Activated CD8-positive, alpha-beta T cell treated with anti-CD3 and anti-CD28 coated beads for 36 hours (primary cell): ENCODE measurements at regions not wholly inside any gene's neighbourhood (a gene's known extent, or its start where the extent isn't known, plus 50 kb on each side); places are given as distances from the start of the nearest gene placed in this dataset.

Source experiments
- ATAC-seq: fragments of 200-7000 bp; cut with Tn5 transposase; one replicate; pipeline ENCODE4 v1.10.0; 2021; ENCODE audit warnings: mild to moderate bottlenecking, moderate library complexity
- CTCF ChIA-PET: fragments of 350-600 bp; sonication (Branson Sonifier 250); formaldehyde crosslinking; loops from one replicate; lab custom pipeline; 2021; ENCODE audit warnings: antibody characterized with exemption; lab: Charles Lee
- POLR2A ChIA-PET: fragments of 350-600 bp; sonication (Branson Sonifier 250); formaldehyde crosslinking; loops from one replicate; lab custom pipeline; 2021; ENCODE audit warnings: antibody characterized with exemption; lab: Charles Lee
- DNase-seq: peaks from one replicate; pipeline ENCODE4 v3.0.0-alpha.2; 2020
- H3K27ac Mint-ChIP-seq: one replicate; pipeline ENCODE4 v1.8.0; 2021; ENCODE audit warnings: mild to moderate bottlenecking, mixed read lengths
- H3K27me3 Mint-ChIP-seq: one replicate; pipeline ENCODE4 v1.8.0; 2021; ENCODE audit warnings: mixed read lengths
- H3K36me3 Mint-ChIP-seq: one replicate; pipeline ENCODE4 v1.8.0; 2021; ENCODE audit warnings: low read depth, mixed read lengths
- H3K4me1 Mint-ChIP-seq: one replicate; pipeline ENCODE4 v1.8.0; 2021; ENCODE audit warnings: low read depth, mixed read lengths
- H3K4me3 Mint-ChIP-seq: one replicate; pipeline ENCODE4 v1.8.0; 2021; ENCODE audit warnings: mild to moderate bottlenecking, moderate library complexity, mixed read lengths
- H3K9me3 Mint-ChIP-seq: one replicate; pipeline ENCODE4 v1.8.0; 2021; ENCODE audit warnings: mixed read lengths
- intact Hi-C: fragments of 100-400 bp; cut with micrococcal nuclease; formaldehyde crosslinking; loops from one replicate; pipeline ENCODE4 v1.10.0; 2022
- TF ChIP-seq, protein P1 (sequence below): fragments of 200-600 bp; IDR thresholded peaks from one replicate; pipeline ENCODE4 v1.8.0; 2022; ENCODE audit warnings: antibody characterized with exemption, mild to moderate bottlenecking

- POLR2A ChIA-PET: no interaction called here
- TF ChIP-seq, protein P1, sequence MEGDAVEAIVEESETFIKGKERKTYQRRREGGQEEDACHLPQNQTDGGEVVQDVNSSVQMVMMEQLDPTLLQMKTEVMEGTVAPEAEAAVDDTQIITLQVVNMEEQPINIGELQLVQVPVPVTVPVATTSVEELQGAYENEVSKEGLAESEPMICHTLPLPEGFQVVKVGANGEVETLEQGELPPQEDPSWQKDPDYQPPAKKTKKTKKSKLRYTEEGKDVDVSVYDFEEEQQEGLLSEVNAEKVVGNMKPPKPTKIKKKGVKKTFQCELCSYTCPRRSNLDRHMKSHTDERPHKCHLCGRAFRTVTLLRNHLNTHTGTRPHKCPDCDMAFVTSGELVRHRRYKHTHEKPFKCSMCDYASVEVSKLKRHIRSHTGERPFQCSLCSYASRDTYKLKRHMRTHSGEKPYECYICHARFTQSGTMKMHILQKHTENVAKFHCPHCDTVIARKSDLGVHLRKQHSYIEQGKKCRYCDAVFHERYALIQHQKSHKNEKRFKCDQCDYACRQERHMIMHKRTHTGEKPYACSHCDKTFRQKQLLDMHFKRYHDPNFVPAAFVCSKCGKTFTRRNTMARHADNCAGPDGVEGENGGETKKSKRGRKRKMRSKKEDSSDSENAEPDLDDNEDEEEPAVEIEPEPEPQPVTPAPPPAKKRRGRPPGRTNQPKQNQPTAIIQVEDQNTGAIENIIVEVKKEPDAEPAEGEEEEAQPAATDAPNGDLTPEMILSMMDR: no peak
- CTCF ChIA-PET: no interaction called here
- intact Hi-C loops: no loop called here
- no peak overlapping the region for H3K4me3 Mint-ChIP-seq
- DNase-seq: no peak
- no peaks in the 10 kb centered on the region for H3K9me3 Mint-ChIP-seq
- H3K27me3 Mint-ChIP-seq: no peaks in the 10 kb centered on the region
- no peaks in the 10 kb centered on the region for H3K36me3 Mint-ChIP-seq
- H3K4me1 Mint-ChIP-seq: no peaks in the 10 kb centered on the region
- no peak for ATAC-seq
- no peak overlapping the region for H3K27ac Mint-ChIP-seq
These were observed 123.4 kb upstream of the TFAP2D start for GRCh38 chr6:50589751-50590470.

- TF ChIP-seq, protein P1: no peak
- intact Hi-C loops: no loop called here
These were observed 122.2 kb upstream of the TFAP2D start for GRCh38 chr6:50591135-50591534.

DNA sequence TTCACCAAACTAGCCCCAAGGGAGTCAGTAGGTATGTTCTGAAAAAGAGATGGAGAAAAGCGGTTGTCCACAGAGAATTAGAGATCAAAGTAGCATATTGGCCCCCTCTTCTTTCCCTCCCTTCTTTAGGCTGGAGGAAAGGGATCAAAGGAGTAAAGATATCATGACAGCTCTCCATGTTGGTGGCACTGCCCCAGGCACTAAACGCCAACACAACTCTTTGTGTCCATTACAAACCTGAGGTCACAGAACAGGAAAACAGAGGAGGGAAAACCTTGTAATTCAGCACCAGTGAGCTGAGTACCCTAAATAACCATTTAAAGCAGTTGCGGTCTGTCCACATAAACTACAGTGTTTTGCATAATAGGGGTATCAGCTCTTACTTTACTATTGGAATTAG, 113.0 kb upstream of the TFAP2D start:
- H3K27ac Mint-ChIP-seq: no peak overlapping the region
- intact Hi-C loops: loop anchor here (5.0 kb wide), 1 partner anchor 473 kb away; no protein-coding TSS in a partner anchor
- DNase-seq (no peak), ATAC-seq (no peak)
- no peaks in the 10 kb centered on the region for H3K4me1 Mint-ChIP-seq
- ChIA-PET POLR2A (no interaction called here), CTCF (no interaction called here)
- no peak overlapping the region for H3K4me3 Mint-ChIP-seq
- H3K9me3 Mint-ChIP-seq: no peaks in the 10 kb centered on the region
- H3K27me3 Mint-ChIP-seq: no peaks in the 10 kb centered on the region
- TF ChIP-seq, protein P1: no peak
- H3K36me3 Mint-ChIP-seq: no peaks in the 10 kb centered on the region

More at GRCh38 chr6:50591135-50591534, 122.2 kb upstream of the TFAP2D start:
- POLR2A ChIA-PET: no interaction called here
- no peak for ATAC-seq
- H3K4me1 Mint-ChIP-seq: no peaks in the 10 kb centered on the region
- no peak overlapping the region for H3K4me3 Mint-ChIP-seq
- no peaks in the 10 kb centered on the region for H3K9me3 Mint-ChIP-seq
- H3K27ac Mint-ChIP-seq: no peak overlapping the region
- CTCF ChIA-PET: no interaction called here
- DNase-seq: no peak
- no peaks in the 10 kb centered on the region for H3K36me3 Mint-ChIP-seq
- no peaks in the 10 kb centered on the region for H3K27me3 Mint-ChIP-seq

- Mint-ChIP-seq H3K27ac (no peak overlapping the region), H3K4me1 (no peaks in the 10 kb centered on the region), H3K9me3 (no peaks in the 10 kb centered on the region), H3K4me3 (no peak overlapping the region), H3K36me3 (no peaks in the 10 kb centered on the region), H3K27me3 (no peaks in the 10 kb centered on the region)
- intact Hi-C loops: loop anchor here (5.0 kb wide), 1 partner anchor 475 kb away; no protein-coding TSS in a partner anchor
- TF ChIP-seq, protein P1: peak; percentile 79
- ChIA-PET CTCF (no interaction called here), POLR2A (no interaction called here)
- DNase-seq (no peak), ATAC-seq (no peak)
These were observed 111.0 kb upstream of the TFAP2D start for GRCh38 chr6:50602292-50602691.

DNA sequence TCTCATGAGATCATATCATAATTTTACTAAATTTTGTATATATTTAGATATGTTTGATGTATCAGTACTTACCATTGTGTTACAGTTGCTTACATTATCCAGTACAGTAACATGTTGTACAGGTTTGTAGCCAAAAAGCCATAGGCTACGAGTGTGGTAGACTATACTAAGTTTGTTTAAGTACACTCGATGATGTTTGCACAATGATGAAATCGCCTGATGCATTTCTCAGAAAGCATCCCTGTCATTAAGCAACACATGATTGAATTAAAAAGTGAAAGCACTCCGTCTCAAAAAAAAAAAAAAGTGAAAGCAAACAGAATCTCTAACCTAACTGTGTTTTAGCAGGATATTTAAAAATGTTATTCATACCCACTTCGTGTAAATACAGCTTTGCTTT, 104.9 kb upstream of the TFAP2D start:
- Mint-ChIP-seq H3K4me1 (no peaks in the 10 kb centered on the region), H3K9me3 (no peaks in the 10 kb centered on the region), H3K36me3 (no peaks in the 10 kb centered on the region), H3K27ac (no peak overlapping the region), H3K4me3 (no peak overlapping the region), H3K27me3 (no peaks in the 10 kb centered on the region)
- POLR2A ChIA-PET: no interaction called here
- intact Hi-C loops: no loop called here
- CTCF ChIA-PET: no interaction called here
- TF ChIP-seq, protein P1: no peak
- ATAC-seq (no peak), DNase-seq (no peak)
